C4-2B (cell line): ENCODE measurements at regions not wholly inside any gene's neighbourhood (a gene's known extent, or its start where the extent isn't known, plus 50 kb on each side); places are given as distances from the start of the nearest gene placed in this dataset.

Experiments
- H3K27ac ChIP-seq: fragments of 450-650 bp; 2 replicates; pipeline ENCODE4 v1.5.1; 2017
- CTCF ChIP-seq: fragments of 450-650 bp; conservative IDR thresholded peaks from 2 replicates; pipeline ENCODE4 v1.5.1; 2017; ENCODE audit warnings: mild to moderate bottlenecking
- ZFX ChIP-seq: fragments of 450-650 bp; IDR thresholded peaks from 2 replicates; pipeline ENCODE4 v1.6.1; 2017

- no peak overlapping the region for H3K27ac ChIP-seq
- TF ChIP-seq ZFX: no peak
- no peak for TF ChIP-seq CTCF
Measured at GRCh38 chr1:217188280-217189237, 442.3 kb downstream of the GPATCH2 start.

- TF ChIP-seq ZFX (no peak), CTCF (no peak)
- no peak overlapping the region for H3K27ac ChIP-seq
Measured at GRCh38 chr1:217186664-217187063, 444.2 kb downstream of the GPATCH2 start.

- no peak overlapping the region for H3K27ac ChIP-seq
- TF ChIP-seq ZFX (no peak), CTCF (no peak)
Measured at GRCh38 chr1:217184854-217185253, 446.0 kb downstream of the GPATCH2 start.

- no peak overlapping the region for H3K27ac ChIP-seq
- TF ChIP-seq ZFX: no peak
- TF ChIP-seq CTCF: no peak
Measured at GRCh38 chr1:217182992-217183391, 447.9 kb downstream of the GPATCH2 start.

- no peak overlapping the region for H3K27ac ChIP-seq
- TF ChIP-seq ZFX (no peak), CTCF (no peak)
Measured at GRCh38 chr1:217181756-217182155, 449.1 kb downstream of the GPATCH2 start.

- H3K27ac ChIP-seq: no peak overlapping the region
- TF ChIP-seq CTCF (no peak), ZFX (no peak)
Measured at GRCh38 chr1:217181176-217181746, 449.6 kb downstream of the GPATCH2 start.

GRCh38 chr1:217180443-217180842, 450.4 kb downstream of the GPATCH2 start:
- no peak for TF ChIP-seq CTCF
- TF ChIP-seq ZFX: no peak
- no peak overlapping the region for H3K27ac ChIP-seq
